ENCODE measurements at regions not wholly inside any gene's neighbourhood (a gene's known extent, or its start where the extent isn't known, plus 50 kb on each side); places are given as distances from the start of the nearest gene placed in this dataset.

DNA sequence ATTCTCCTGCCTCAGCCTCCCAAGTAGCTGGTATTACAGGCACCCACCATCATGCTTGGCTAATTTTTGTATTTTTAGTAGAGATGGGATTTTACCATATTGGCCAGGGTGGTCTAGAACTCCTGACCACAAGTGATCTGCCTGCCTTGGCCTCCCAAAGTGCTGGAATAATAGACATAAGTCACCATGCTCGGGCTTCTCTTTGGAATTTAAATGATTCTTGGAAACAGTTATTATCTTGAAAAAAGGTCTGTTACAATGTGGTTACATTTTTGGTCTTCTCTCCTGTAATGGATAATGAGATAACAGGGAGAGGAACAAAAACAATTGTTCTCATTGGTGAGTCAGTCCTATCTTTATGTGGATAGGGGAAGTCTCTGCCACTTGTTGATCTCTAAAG, 59.8 kb upstream of the AADACL2 start (continued):
- TF ChIP-seq ZNF175 (CRISPR knock-in tag; IDR thresholded peaks at IDR 0.05; ENCODE audit: low read depth) (peak; percentile 60; the same call in 1 of the 2 replicates), SP1 (CRISPR knock-in tag; IDR thresholded peaks at IDR 0.05) (no peak), NFIC (IDR thresholded peaks at IDR 0.05) (peak; percentile 77), FOXK2 (conservative IDR thresholded peaks at IDR 0.05 in 1 of 2, IDR thresholded peaks at IDR 0.05 in 1 of 2; ENCODE audit: low read depth in 2 of 2) (no peak), DACH1 (IDR thresholded peaks at IDR 0.05; ENCODE audit: partially characterized antibody) (peak; percentile 38), STAT5B (CRISPR knock-in tag; IDR thresholded peaks at IDR 0.05) (no peak), SMAD4 (CRISPR knock-in tag; conservative IDR thresholded peaks at IDR 0.05) (peak; percentile 63), BRD9 (IDR thresholded peaks at IDR 0.05; ENCODE audit: low read depth, partially characterized antibody) (peak; percentile 43), MCM7 (IDR thresholded peaks at IDR 0.05) (no peak), POLR2B (IDR thresholded peaks at IDR 0.05; ENCODE audit: low read depth, partially characterized antibody) (no peak), TAF15 (IDR thresholded peaks at IDR 0.05; ENCODE audit: low read depth, low read length) (no peak), ARNT (IDR thresholded peaks at IDR 0.05) (peak; percentile 54 to 76; a peak in 2 of 4 replicates), ZNF24 (IDR thresholded peaks at IDR 0.05) (no peak), NUFIP1 (IDR thresholded peaks at IDR 0.05; ENCODE audit: partially characterized antibody) (no peak), CHCHD3 (CRISPR knock-in tag; IDR thresholded peaks at IDR 0.05) (no peak), MNT (conservative IDR thresholded peaks at IDR 0.05) (peak in 1 of 2 experiments; percentile 33; a peak in 1 of 4 replicates), HDGF (IDR thresholded peaks at IDR 0.05) (no peak), PHF21A (IDR thresholded peaks at IDR 0.05; ENCODE audit: borderline replicate concordance, low read depth) (no peak), TAL1 (IDR thresholded peaks at IDR 0.05) (peak; percentile 94), ARID1B (IDR thresholded peaks at IDR 0.05) (peak; percentile 97), ETV6 (IDR thresholded peaks at IDR 0.05; ENCODE audit: borderline replicate concordance in 1 of 2, low read depth in 2 of 2, low read length in 1 of 2) (no peak), ETV6 (CRISPR knock-in tag; IDR thresholded peaks at IDR 0.05; ENCODE audit: borderline replicate concordance) (no peak), KLF16 (IDR thresholded peaks at IDR 0.05) (peak; percentile 84), RBM17 (IDR thresholded peaks at IDR 0.05; ENCODE audit: borderline replicate concordance, low read depth, low read length) (no peak), MYBL2 (IDR thresholded peaks at IDR 0.05; ENCODE audit: low read depth) (peak; percentile 88), MYBL2 (CRISPR knock-in tag; IDR thresholded peaks at IDR 0.05; ENCODE audit: borderline replicate concordance) (no peak), WHSC1 (IDR thresholded peaks at IDR 0.05; ENCODE audit: low read length) (no peak), TGIF2 (CRISPR knock-in tag; IDR thresholded peaks at IDR 0.05) (no peak), LEF1 (IDR thresholded peaks at IDR 0.05) (peak; percentile 65; the same call in 1 of the 2 replicates), ZNF655 (CRISPR knock-in tag; IDR thresholded peaks at IDR 0.05) (no peak)
- TF ChIP-seq, protein P1, sequence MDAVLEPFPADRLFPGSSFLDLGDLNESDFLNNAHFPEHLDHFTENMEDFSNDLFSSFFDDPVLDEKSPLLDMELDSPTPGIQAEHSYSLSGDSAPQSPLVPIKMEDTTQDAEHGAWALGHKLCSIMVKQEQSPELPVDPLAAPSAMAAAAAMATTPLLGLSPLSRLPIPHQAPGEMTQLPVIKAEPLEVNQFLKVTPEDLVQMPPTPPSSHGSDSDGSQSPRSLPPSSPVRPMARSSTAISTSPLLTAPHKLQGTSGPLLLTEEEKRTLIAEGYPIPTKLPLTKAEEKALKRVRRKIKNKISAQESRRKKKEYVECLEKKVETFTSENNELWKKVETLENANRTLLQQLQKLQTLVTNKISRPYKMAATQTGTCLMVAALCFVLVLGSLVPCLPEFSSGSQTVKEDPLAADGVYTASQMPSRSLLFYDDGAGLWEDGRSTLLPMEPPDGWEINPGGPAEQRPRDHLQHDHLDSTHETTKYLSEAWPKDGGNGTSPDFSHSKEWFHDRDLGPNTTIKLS (IDR thresholded peaks at IDR 0.05; ENCODE audit: borderline replicate concordance, low read depth): no peak
